HCT116 (cell line): ENCODE measurements at regions not wholly inside any gene's neighbourhood (a gene's known extent, or its start where the extent isn't known, plus 50 kb on each side); places are given as distances from the start of the nearest gene placed in this dataset.

Source experiments
- ATAC-seq: fragments of 200-7000 bp; cut with Tn5 transposase; 2 replicates; pipeline ENCODE4 v1.9.1; 2020; ENCODE audit warnings: mild to moderate bottlenecking, moderate library complexity
- BruUV-seq: library from RNA; stranded (reverse); fragments of 400-500 nt; replicated peaks from 2 replicates; lab custom pipeline; 2021; lab: Mats Ljungman, UMichigan
- CTCF ChIA-PET: fragments of 300-600 bp; sonication (Branson Sonifier 250); formaldehyde crosslinking; loops from one replicate; lab custom pipeline; 2021; ENCODE audit warnings: antibody characterized with exemption; lab: Charles Lee
- POLR2A ChIA-PET: fragments of 300-600, 350-600 bp; sonication (Branson Sonifier 250); formaldehyde crosslinking; loops from one replicate; lab custom pipeline; 2021; ENCODE audit warnings: antibody characterized with exemption; lab: Charles Lee
- RAD21 ChIA-PET, 2 experiments: fragments of 300-600 bp; sonication (Branson Sonifier 250); formaldehyde crosslinking; loops; one replicate each; lab custom pipeline; 2023; ENCODE audit warnings: low total read pairs in 2 of 2; ENCODE audit not compliant: uncharacterized antibody in 2 of 2, unreplicated experiment in 2 of 2, low non-redundant PET in 1 of 2; lab: Charles Lee
- DNase-seq: peaks from one replicate; pipeline ENCODE4 v3.0.0-alpha.2; 2010; ENCODE audit warnings: low read depth, low spot score
- H2AFZ ChIP-seq: fragments of 200-600 bp; shearing (Covaris generic), sonication (generic); 2 replicates; pipeline ENCODE4 v1.6.1; 2017; ENCODE audit warnings: low read depth, mixed run types, mixed read lengths, antibody characterized with exemption, low read length; ENCODE audit not compliant: poor library complexity, severe bottlenecking
- H3K27ac ChIP-seq: 2 replicates; pipeline ENCODE4 v1.5.1; 2012; ENCODE audit warnings: low read depth, low read length
- H3K27me3 ChIP-seq: fragments of 200-600 bp; sonication (generic); 2 replicates; pipeline ENCODE4 v1.6.1; 2016; ENCODE audit warnings: mixed run types, low read length, mixed read lengths; ENCODE audit not compliant: insufficient read depth
- H3K36me3 ChIP-seq, 2 experiments: fragments of 200-500 bp in 1 of 2; fragments of 200-600 bp in 1 of 2; sonication (Bioruptor generic) in 1 of 2; sonication (generic) in 1 of 2; 2 replicates each; pipeline versions ENCODE4 v1.5.1 to v1.6.1; 2014 to 2016; ENCODE audit warnings: low read length in 2 of 2, inconsistent platforms in 1 of 2, mixed read lengths in 1 of 2, mixed run types in 1 of 2; ENCODE audit not compliant: insufficient read depth in 2 of 2, control insufficient read depth in 1 of 2
- H3K4me1 ChIP-seq, 2 experiments: fragments of 200-600 bp in 1 of 2; sonication (generic) in 1 of 2; 2 replicates each; pipeline versions ENCODE4 v1.5.1 to v1.6.1; 2012 to 2017; ENCODE audit warnings: low read length in 2 of 2, inconsistent platforms in 1 of 2, mild to moderate bottlenecking in 1 of 2, mixed read lengths in 1 of 2, mixed run types in 1 of 2, moderate library complexity in 1 of 2; ENCODE audit not compliant: insufficient read depth in 2 of 2, control insufficient read depth in 1 of 2
- H3K4me2 ChIP-seq: fragments of 200-600 bp; sonication (generic); 2 replicates; pipeline ENCODE4 v1.6.1; 2017; ENCODE audit warnings: mixed run types, low read length, mixed read lengths
- H3K4me3 ChIP-seq, 2 experiments: fragments of 200-600 bp in 1 of 2; sonication (generic) in 1 of 2; replicated peaks in 1 of 2; 2 replicates each; pipeline ENCODE4 v1.5.1; 2011 to 2016; ENCODE audit warnings: low read length in 2 of 2, control low read depth in 1 of 2, low read depth in 1 of 2, mild to moderate bottlenecking in 1 of 2, mixed read lengths in 1 of 2, mixed run types in 1 of 2
- H3K79me2 ChIP-seq: fragments of 200-600 bp; sonication (generic); 2 replicates; pipeline ENCODE4 v1.6.1; 2017; ENCODE audit warnings: mild to moderate bottlenecking, mixed run types, low read length, moderate library complexity, mixed read lengths; ENCODE audit not compliant: insufficient read depth
- H3K9ac ChIP-seq: fragments of 200-600 bp; sonication (generic); 2 replicates; pipeline ENCODE4 v1.6.1; 2016; ENCODE audit warnings: low read length, mixed read lengths
- H3K9me2 ChIP-seq: fragments of 200-600 bp; sonication (generic), shearing (Covaris generic); 2 replicates; pipeline ENCODE4 v1.6.1; 2017; ENCODE audit warnings: mixed run types, mild to moderate bottlenecking, moderate library complexity; ENCODE audit not compliant: insufficient read depth
- H3K9me3 ChIP-seq, 2 experiments: fragments of 200-500 bp in 1 of 2; fragments of 200-600 bp in 1 of 2; sonication (Bioruptor generic) in 1 of 2; sonication (generic) in 1 of 2; 2 replicates each; pipeline ENCODE4 v1.6.1; 2014 to 2017; ENCODE audit warnings: low read length in 2 of 2, mixed read lengths in 2 of 2, inconsistent platforms in 1 of 2, low read depth in 1 of 2, mild to moderate bottlenecking in 1 of 2, mixed run types in 1 of 2, moderate library complexity in 1 of 2; ENCODE audit not compliant: control insufficient read depth in 1 of 2, insufficient read depth in 1 of 2
- H4K20me1 ChIP-seq: fragments of 200-600 bp; sonication (generic), shearing (Covaris generic); 2 replicates; pipeline ENCODE4 v1.6.1; 2017; ENCODE audit warnings: mixed run types, mild to moderate bottlenecking, moderate library complexity; ENCODE audit not compliant: insufficient read depth
- EGR1 ChIP-seq: IDR thresholded peaks from 2 replicates; pipeline ENCODE4 v1.6.1; 2012; ENCODE audit warnings: low read depth
- ELF1 ChIP-seq: IDR thresholded peaks from 2 replicates; pipeline ENCODE4 v1.6.1; 2012; ENCODE audit warnings: low read depth, borderline replicate concordance
- EZH2 ChIP-seq: fragments of 200-600 bp; sonication (generic); IDR thresholded peaks from 2 replicates; pipeline ENCODE4 v1.6.1; 2017; ENCODE audit warnings: antibody characterized with exemption, mixed run types
- EZH2phosphoT487 ChIP-seq: fragments of 200-600 bp; IDR thresholded peaks from 2 replicates; pipeline ENCODE4 v1.6.1; 2018; ENCODE audit warnings: antibody characterized with exemption, borderline replicate concordance
- MAX ChIP-seq: IDR thresholded peaks from 2 replicates; pipeline ENCODE4 v1.6.1; 2012
- POLR2A ChIP-seq: IDR thresholded peaks from 2 replicates; pipeline ENCODE4 v1.7.0; 2011; ENCODE audit warnings: borderline replicate concordance; ENCODE audit not compliant: insufficient read depth, insufficient read length; ENCODE audit errors: extremely low read depth
- RAD21 ChIP-seq: IDR thresholded peaks from 2 replicates; pipeline ENCODE4 v1.6.1; 2012; ENCODE audit warnings: low read depth, mild to moderate bottlenecking
- SIN3A ChIP-seq: IDR thresholded peaks from 2 replicates; pipeline ENCODE4 v1.6.1; 2012; ENCODE audit warnings: low read depth
- SP1 ChIP-seq: IDR thresholded peaks from 2 replicates; pipeline ENCODE4 v1.6.1; 2012; ENCODE audit warnings: low read depth
- YY1 ChIP-seq: IDR thresholded peaks from 2 replicates; pipeline ENCODE4 v1.6.1; 2011; ENCODE audit warnings: low read length, low read depth, moderate library complexity, mild to moderate bottlenecking; ENCODE audit not compliant: insufficient replicate concordance; ENCODE audit errors: extremely low read depth
- ZBTB33 ChIP-seq: IDR thresholded peaks from 2 replicates; pipeline ENCODE4 v1.6.1; 2011; ENCODE audit warnings: mild to moderate bottlenecking, low read length, moderate library complexity; ENCODE audit not compliant: insufficient replicate concordance; ENCODE audit errors: extremely low read depth
- ZFX ChIP-seq: fragments of 450-650 bp; IDR thresholded peaks from 2 replicates; pipeline ENCODE4 v1.6.1; 2017
- intact Hi-C: fragments of 100-400 bp; cut with micrococcal nuclease; formaldehyde crosslinking; loops from 2 replicates; pipeline ENCODE4 v1.10.0; 2022
- TF ChIP-seq, protein P1 (sequence below): IDR thresholded peaks from 2 replicates; pipeline ENCODE4 v1.6.1; 2012; ENCODE audit warnings: low read depth
- TF ChIP-seq, protein P2 (sequence below): IDR thresholded peaks from 2 replicates; pipeline ENCODE4 v1.6.1; 2012

- Histone ChIP-seq H2AFZ (no peak overlapping the region), H3K27ac (no peak overlapping the region), H3K4me1 (no peaks in the 10 kb centered on the region), H3K9ac (no peak overlapping the region), H3K27me3 (no peaks in the 10 kb centered on the region), H4K20me1 (no peaks in the 10 kb centered on the region), H3K9me3 (no peaks in the 10 kb centered on the region), H3K4me3 (no peak overlapping the region), H3K9me2 (no peaks in the 10 kb centered on the region), H3K36me3 (no peaks in the 10 kb centered on the region), H3K4me2 (no peak overlapping the region), H3K79me2 (no peaks in the 10 kb centered on the region)
- TF ChIP-seq POLR2A (no peak), EZH2 (no peak), ZBTB33 (no peak), YY1 (no peak), EZH2phosphoT487 (no peak), SP1 (no peak), ZFX (no peak), RAD21 (no peak), EGR1 (no peak), SIN3A (no peak), ELF1 (no peak), MAX (no peak)
- TF ChIP-seq, protein P1, sequence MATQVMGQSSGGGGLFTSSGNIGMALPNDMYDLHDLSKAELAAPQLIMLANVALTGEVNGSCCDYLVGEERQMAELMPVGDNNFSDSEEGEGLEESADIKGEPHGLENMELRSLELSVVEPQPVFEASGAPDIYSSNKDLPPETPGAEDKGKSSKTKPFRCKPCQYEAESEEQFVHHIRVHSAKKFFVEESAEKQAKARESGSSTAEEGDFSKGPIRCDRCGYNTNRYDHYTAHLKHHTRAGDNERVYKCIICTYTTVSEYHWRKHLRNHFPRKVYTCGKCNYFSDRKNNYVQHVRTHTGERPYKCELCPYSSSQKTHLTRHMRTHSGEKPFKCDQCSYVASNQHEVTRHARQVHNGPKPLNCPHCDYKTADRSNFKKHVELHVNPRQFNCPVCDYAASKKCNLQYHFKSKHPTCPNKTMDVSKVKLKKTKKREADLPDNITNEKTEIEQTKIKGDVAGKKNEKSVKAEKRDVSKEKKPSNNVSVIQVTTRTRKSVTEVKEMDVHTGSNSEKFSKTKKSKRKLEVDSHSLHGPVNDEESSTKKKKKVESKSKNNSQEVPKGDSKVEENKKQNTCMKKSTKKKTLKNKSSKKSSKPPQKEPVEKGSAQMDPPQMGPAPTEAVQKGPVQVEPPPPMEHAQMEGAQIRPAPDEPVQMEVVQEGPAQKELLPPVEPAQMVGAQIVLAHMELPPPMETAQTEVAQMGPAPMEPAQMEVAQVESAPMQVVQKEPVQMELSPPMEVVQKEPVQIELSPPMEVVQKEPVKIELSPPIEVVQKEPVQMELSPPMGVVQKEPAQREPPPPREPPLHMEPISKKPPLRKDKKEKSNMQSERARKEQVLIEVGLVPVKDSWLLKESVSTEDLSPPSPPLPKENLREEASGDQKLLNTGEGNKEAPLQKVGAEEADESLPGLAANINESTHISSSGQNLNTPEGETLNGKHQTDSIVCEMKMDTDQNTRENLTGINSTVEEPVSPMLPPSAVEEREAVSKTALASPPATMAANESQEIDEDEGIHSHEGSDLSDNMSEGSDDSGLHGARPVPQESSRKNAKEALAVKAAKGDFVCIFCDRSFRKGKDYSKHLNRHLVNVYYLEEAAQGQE = no peak
- TF ChIP-seq, protein P2, sequence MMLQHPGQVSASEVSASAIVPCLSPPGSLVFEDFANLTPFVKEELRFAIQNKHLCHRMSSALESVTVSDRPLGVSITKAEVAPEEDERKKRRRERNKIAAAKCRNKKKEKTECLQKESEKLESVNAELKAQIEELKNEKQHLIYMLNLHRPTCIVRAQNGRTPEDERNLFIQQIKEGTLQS = no peak
- DNase-seq (no peak), ATAC-seq (no peak)
- ChIA-PET RAD21 (no interaction called here), CTCF (no interaction called here), POLR2A (no interaction called here)
- intact Hi-C loops = no loop called here
- BruUV-seq = no TSS peak
Observed at GRCh38 chr5:58016877-58017276, 443.0 kb downstream of the PLK2 start.
